ENCODE measurements at regions not wholly inside any gene's neighbourhood (a gene's known extent, or its start where the extent isn't known, plus 50 kb on each side); places are given as distances from the start of the nearest gene placed in this dataset.

GRCh38 chr2:150392614-150393013 is 94.9 kb downstream of the RND3 start:
- Histone ChIP-seq H3K9me1 (ENCODE audit: control insufficient read depth, extremely low read depth, insufficient read depth, low read length) (no peaks in the 10 kb centered on the region), H2AFZ (ENCODE audit: control insufficient read depth, low read length) (no peak overlapping the region), H3K27ac (ENCODE audit: control insufficient read depth, insufficient read depth, low read length) (no peak overlapping the region), H4K20me1 (ENCODE audit: control insufficient read depth, extremely low read depth, insufficient read depth, low read length) (no peaks in the 10 kb centered on the region), H3K79me2 (ENCODE audit: control insufficient read depth, insufficient read depth, low read length) (no peaks in the 10 kb centered on the region), H3K4me1 (ENCODE audit: control insufficient read depth, extremely low read depth, insufficient read depth, low read length) (no peaks in the 10 kb centered on the region), H3K36me3 (ENCODE audit: control insufficient read depth in 2 of 2, extremely low read depth in 1 of 2, insufficient read depth in 2 of 2, low read length in 2 of 2) (no peaks in the 10 kb centered on the region), H3K9ac (ENCODE audit: control insufficient read depth, extremely low read depth, insufficient read depth, low read length) (no peak overlapping the region), H3K9me3 (ENCODE audit: control insufficient read depth, low read depth, low read length) (no peaks in the 10 kb centered on the region), H3K4me3 (ENCODE audit: control insufficient read depth in 2 of 3, extremely low read depth in 1 of 3, insufficient read depth in 2 of 3, low read depth in 1 of 3, low read length in 3 of 3) (no peak overlapping the region), H3K4me2 (ENCODE audit: control insufficient read depth, extremely low read depth, insufficient read depth, low read depth, low read length) (no peak overlapping the region), H3K27me3 (ENCODE audit: control insufficient read depth, extremely low read depth, insufficient read depth, low read length) (no peaks in the 10 kb centered on the region)
- DNase-seq (ENCODE audit: low read depth, low spot score) (no peak), FAIRE-seq (no peak)
- dilution Hi-C loops (cut with MboI; ENCODE audit: extremely low pct_ligation_motif_present, low sequenced_read_pairs): no loop called here
- TF ChIP-seq EZH2 (IDR thresholded peaks at IDR 0.05; ENCODE audit: low read length) (no peak), CTCF (optimal IDR thresholded peaks at IDR 0.05 in 1 of 3, IDR thresholded peaks at IDR 0.05 in 1 of 3, conservative IDR thresholded peaks at IDR 0.05 in 1 of 3; ENCODE audit: extremely low read depth in 1 of 3, insufficient read depth in 2 of 3, low read length in 3 of 3) (no peak)

DNA sequence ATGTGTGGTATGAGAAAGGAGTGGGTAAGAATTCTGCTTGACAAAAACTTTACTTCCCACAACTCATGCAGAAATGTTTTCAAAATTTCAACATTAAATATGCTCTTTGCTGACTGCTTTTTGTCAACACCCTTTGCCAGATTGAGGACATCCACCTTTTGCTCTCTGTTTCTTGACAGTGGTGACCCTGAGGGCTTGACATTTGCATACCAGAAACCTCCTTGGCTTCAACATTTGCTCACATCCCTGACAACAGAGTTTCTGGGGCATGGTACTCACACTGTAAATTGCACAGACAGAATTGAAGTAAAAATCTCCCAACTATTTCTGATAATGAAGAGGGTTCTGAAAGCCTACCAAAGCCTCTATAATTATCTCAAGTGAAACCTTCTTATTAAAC is 95.7 kb downstream of the RND3 start:
- no peak for TF ChIP-seq EZH2 (IDR thresholded peaks at IDR 0.05; ENCODE audit: low read length)
- no peak for TF ChIP-seq CTCF (optimal IDR thresholded peaks at IDR 0.05 in 1 of 3, IDR thresholded peaks at IDR 0.05 in 1 of 3, conservative IDR thresholded peaks at IDR 0.05 in 1 of 3; ENCODE audit: extremely low read depth in 1 of 3, insufficient read depth in 2 of 3, low read length in 3 of 3)
- Histone ChIP-seq H3K79me2 (ENCODE audit: control insufficient read depth, insufficient read depth, low read length) (no peaks in the 10 kb centered on the region), H3K27ac (ENCODE audit: control insufficient read depth, insufficient read depth, low read length) (no peak overlapping the region), H3K4me2 (ENCODE audit: control insufficient read depth, extremely low read depth, insufficient read depth, low read depth, low read length) (no peak overlapping the region), H3K4me1 (ENCODE audit: control insufficient read depth, extremely low read depth, insufficient read depth, low read length) (no peaks in the 10 kb centered on the region), H2AFZ (ENCODE audit: control insufficient read depth, low read length) (no peak overlapping the region), H4K20me1 (ENCODE audit: control insufficient read depth, extremely low read depth, insufficient read depth, low read length) (no peaks in the 10 kb centered on the region), H3K36me3 (ENCODE audit: control insufficient read depth in 2 of 2, extremely low read depth in 1 of 2, insufficient read depth in 2 of 2, low read length in 2 of 2) (no peaks in the 10 kb centered on the region), H3K9ac (ENCODE audit: control insufficient read depth, extremely low read depth, insufficient read depth, low read length) (no peak overlapping the region), H3K9me1 (ENCODE audit: control insufficient read depth, extremely low read depth, insufficient read depth, low read length) (no peaks in the 10 kb centered on the region), H3K4me3 (ENCODE audit: control insufficient read depth in 2 of 3, extremely low read depth in 1 of 3, insufficient read depth in 2 of 3, low read depth in 1 of 3, low read length in 3 of 3) (no peak overlapping the region), H3K9me3 (ENCODE audit: control insufficient read depth, low read depth, low read length) (no peaks in the 10 kb centered on the region), H3K27me3 (ENCODE audit: control insufficient read depth, extremely low read depth, insufficient read depth, low read length) (no peaks in the 10 kb centered on the region)
- DNase-seq (ENCODE audit: low read depth, low spot score) (no peak), FAIRE-seq (no peak)
- dilution Hi-C loops (cut with MboI; ENCODE audit: extremely low pct_ligation_motif_present, low sequenced_read_pairs): no loop called here

Measured in keratinocyte (primary cell).